Endodermal cell (in vitro differentiated cells): ENCODE measurements at regions not wholly inside any gene's neighbourhood (a gene's known extent, or its start where the extent isn't known, plus 50 kb on each side); places are given as distances from the start of the nearest gene placed in this dataset.

Source experiments
- DNase-seq: peaks from one replicate; pipeline ENCODE4 v3.0.0-alpha.2; 2017
- H3K27ac ChIP-seq: 2 replicates; pipeline ENCODE4 v1.5.1; 2013; ENCODE audit warnings: mild to moderate bottlenecking, low read depth, low read length, moderate library complexity
- H3K27me3 ChIP-seq: 2 replicates; pipeline ENCODE4 v1.6.1; 2013; ENCODE audit warnings: mild to moderate bottlenecking, low read length, moderate library complexity; ENCODE audit not compliant: insufficient read depth, control insufficient read depth, poor library complexity, severe bottlenecking
- H3K36me3 ChIP-seq: 2 replicates; pipeline ENCODE4 v1.7.0; 2013; ENCODE audit warnings: mild to moderate bottlenecking, low read length, moderate library complexity; ENCODE audit not compliant: control insufficient read depth, insufficient read depth
- H3K4me1 ChIP-seq: one replicate; pipeline ENCODE4 v1.7.0; 2013; ENCODE audit warnings: low read length; ENCODE audit not compliant: control insufficient read depth, insufficient read depth
- H3K4me3 ChIP-seq: 2 replicates; pipeline ENCODE4 v1.5.1; 2013; ENCODE audit warnings: mild to moderate bottlenecking, low read length, moderate library complexity
- H3K9ac ChIP-seq: 2 replicates; pipeline ENCODE4 v1.6.1; 2013; ENCODE audit warnings: mild to moderate bottlenecking, low read length, moderate library complexity; ENCODE audit not compliant: poor library complexity, severe bottlenecking; ENCODE audit errors: extremely low read depth
- H3K9me3 ChIP-seq: 2 replicates; pipeline ENCODE4 v1.6.1; 2013; ENCODE audit warnings: mild to moderate bottlenecking, low read length, moderate library complexity; ENCODE audit not compliant: control insufficient read depth
- H3K27ac Mint-ChIP-seq: 2 replicates; pipeline ENCODE4 v1.8.0; 2020; ENCODE audit warnings: mixed read lengths
- H3K27me3 Mint-ChIP-seq: 2 replicates; pipeline ENCODE4 v1.8.0; 2021; ENCODE audit warnings: mild to moderate bottlenecking, mixed read lengths; ENCODE audit not compliant: insufficient read depth
- H3K36me3 Mint-ChIP-seq: 2 replicates; pipeline ENCODE4 v1.8.0; 2020; ENCODE audit warnings: low read depth, mixed read lengths
- H3K4me1 Mint-ChIP-seq: 2 replicates; pipeline ENCODE4 v1.8.0; 2020; ENCODE audit warnings: mixed read lengths
- H3K4me3 Mint-ChIP-seq: 2 replicates; pipeline ENCODE4 v1.8.0; 2020; ENCODE audit warnings: mild to moderate bottlenecking, moderate library complexity, mixed read lengths
- H3K9me3 Mint-ChIP-seq: 2 replicates; pipeline ENCODE4 v1.8.0; 2020; ENCODE audit warnings: mild to moderate bottlenecking, mixed read lengths
- CTCF ChIP-seq: fragments of 200-600 bp; sonication (generic); conservative IDR thresholded peaks from 2 replicates; pipeline ENCODE4 v1.5.0; 2021; ENCODE audit warnings: antibody characterized with exemption, mild to moderate bottlenecking
- WGBS, 2 experiments: methylation state at CpG; one replicate each; pipeline versions ENCODE4 v1.1.5 to v1.1.7; 2013; ENCODE audit warnings: missing lambda C conversion rate in 2 of 2, mixed read lengths in 1 of 2; ENCODE audit not compliant: insufficient coverage in 1 of 2, insufficient read length in 1 of 2; 5-methylcytosine and 5-hydroxymethylcytosine counted together

- no peaks in the 10 kb centered on the region for H3K27me3 Mint-ChIP-seq
- H3K4me1 Mint-ChIP-seq: peaks cover 9% of the 10 kb centered on the region
- Histone ChIP-seq H3K9ac (no peak overlapping the region), H3K36me3 (no peaks in the 10 kb centered on the region), H3K9me3 (no peaks in the 10 kb centered on the region), H3K4me3 (no peak overlapping the region), H3K27ac (no peak overlapping the region), H3K4me1 (no peaks in the 10 kb centered on the region), H3K27me3 (no peaks in the 10 kb centered on the region)
- no peaks in the 10 kb centered on the region for H3K36me3 Mint-ChIP-seq
- no peaks in the 10 kb centered on the region for H3K9me3 Mint-ChIP-seq
- TF ChIP-seq CTCF: no peak
- no peak overlapping the region for H3K4me3 Mint-ChIP-seq
- no peak overlapping the region for H3K27ac Mint-ChIP-seq
- no peak for DNase-seq
- 91% methylated on average over 3 of the region's 3 CpGs; no CpG with 5 or more reads in 1 of the 2 experiments for WGBS, 2 experiments
These were observed 197.8 kb upstream of the NR4A3 start for GRCh38 chr9:99623780-99624364.

GRCh38 chr9:99624499-99625233, 197.0 kb upstream of the NR4A3 start:
- H3K4me1 ChIP-seq: no peaks in the 10 kb centered on the region
- H3K36me3 ChIP-seq: no peaks in the 10 kb centered on the region
- no peaks in the 10 kb centered on the region for H3K27me3 Mint-ChIP-seq
- no peaks in the 10 kb centered on the region for H3K9me3 Mint-ChIP-seq
- no peak overlapping the region for H3K9ac ChIP-seq
- no peaks in the 10 kb centered on the region for H3K27me3 ChIP-seq
- H3K4me3 Mint-ChIP-seq: no peak overlapping the region
- DNase-seq: no peak
- H3K9me3 ChIP-seq: no peaks in the 10 kb centered on the region
- WGBS, 2 experiments: 96 to 100% methylated on average over 3 to 5 of the region's 5 CpGs
- H3K36me3 Mint-ChIP-seq: no peaks in the 10 kb centered on the region
- H3K27ac Mint-ChIP-seq: no peak overlapping the region
- H3K27ac ChIP-seq: no peak overlapping the region
- no peak overlapping the region for H3K4me3 ChIP-seq
- H3K4me1 Mint-ChIP-seq: peaks cover 9% of the 10 kb centered on the region
- TF ChIP-seq CTCF: no peak

- H3K27me3 Mint-ChIP-seq: no peaks in the 10 kb centered on the region
- H3K27ac ChIP-seq: no peak overlapping the region
- TF ChIP-seq CTCF: no peak
- no peaks in the 10 kb centered on the region for H3K36me3 Mint-ChIP-seq
- no peak for DNase-seq
- H3K4me1 ChIP-seq: no peaks in the 10 kb centered on the region
- H3K4me3 Mint-ChIP-seq: no peak overlapping the region
- peaks cover 9% of the 10 kb centered on the region for H3K4me1 Mint-ChIP-seq
- no peak overlapping the region for H3K9ac ChIP-seq
- no peaks in the 10 kb centered on the region for H3K36me3 ChIP-seq
- H3K9me3 ChIP-seq: no peaks in the 10 kb centered on the region
- H3K4me3 ChIP-seq: no peak overlapping the region
- no peaks in the 10 kb centered on the region for H3K9me3 Mint-ChIP-seq
- no peak overlapping the region for H3K27ac Mint-ChIP-seq
- no peaks in the 10 kb centered on the region for H3K27me3 ChIP-seq
These were observed 195.3 kb upstream of the NR4A3 start for GRCh38 chr9:99626426-99626825.
